ENCODE measurements at regions not wholly inside any gene's neighbourhood (a gene's known extent, or its start where the extent isn't known, plus 50 kb on each side); places are given as distances from the start of the nearest gene placed in this dataset.
"Not testable (repeated sequence)": the region's sequence is repeated elsewhere in the genome, so short reads cannot be mapped to it uniquely, and the experiment has no call there.

- no peak for DNase-seq
These were observed 331.9 kb downstream of the CDH19 start for GRCh38 chr18:66271962-66272361.

GRCh38 chr18:66264130-66264529, 339.8 kb downstream of the CDH19 start:
- DNase-seq = no peak

- no peak for DNase-seq
These were observed 349.8 kb downstream of the CDH19 start for GRCh38 chr18:66254121-66254520.

DNA sequence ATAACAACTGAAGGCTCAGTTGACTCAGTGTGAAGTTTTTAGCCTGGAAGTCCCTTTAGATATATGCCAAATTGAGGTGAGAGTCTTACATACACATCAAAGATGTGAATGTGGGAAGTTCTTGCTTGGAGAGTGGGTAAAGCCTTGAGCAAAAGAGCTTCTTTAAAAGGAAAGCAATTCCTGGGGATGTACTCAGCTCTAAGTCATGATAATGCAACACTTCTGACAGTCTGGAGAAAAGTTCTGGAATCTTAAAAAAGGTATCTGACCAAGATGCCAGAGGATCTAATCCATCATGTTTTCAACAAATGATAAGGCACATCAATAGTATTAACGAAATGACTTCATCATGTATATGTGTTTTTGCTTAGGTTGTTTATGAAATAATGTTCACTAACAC, 351.2 kb downstream of the CDH19 start:
- no peak for DNase-seq

DNA sequence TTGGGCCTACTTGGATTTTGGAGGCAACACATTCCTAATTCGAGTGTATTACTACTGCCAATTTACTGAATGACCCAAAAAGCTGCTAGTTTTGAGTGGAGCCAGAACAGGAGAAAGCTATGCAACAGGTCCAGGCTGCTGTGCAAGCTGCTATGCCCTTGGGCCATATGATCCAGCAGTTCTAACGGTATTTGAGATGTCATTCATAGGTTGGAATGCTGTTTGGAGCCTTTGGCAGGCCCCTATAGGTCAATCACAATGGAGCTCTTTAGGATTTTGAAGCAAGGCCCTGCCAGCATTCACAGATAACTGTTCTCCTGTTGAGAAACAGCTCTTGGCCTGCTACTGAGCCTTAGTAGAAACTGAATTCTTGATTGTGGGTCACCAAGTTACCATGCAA, 368.7 kb downstream of the CDH19 start:
- DNase-seq = no peak

DNA sequence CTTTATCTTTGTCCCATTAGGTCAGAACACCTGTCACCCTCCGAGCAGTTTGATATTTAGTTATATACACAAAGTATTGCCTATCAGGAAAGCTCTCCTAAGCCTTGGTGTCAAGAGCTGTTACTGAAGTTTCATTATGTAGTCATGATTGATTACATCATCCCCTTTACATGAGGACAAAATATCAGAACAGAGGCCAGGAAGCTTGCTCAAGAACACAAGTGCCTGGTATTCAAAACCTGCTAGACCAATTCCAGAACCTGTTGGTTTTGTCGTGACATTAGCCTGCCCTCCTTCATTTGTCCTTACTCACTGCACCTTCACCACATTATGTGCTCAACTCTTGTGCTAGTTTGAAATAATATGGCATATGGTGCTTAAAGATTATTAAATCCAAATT, 377.1 kb downstream of the CDH19 start:
- DNase-seq = no peak

DNA sequence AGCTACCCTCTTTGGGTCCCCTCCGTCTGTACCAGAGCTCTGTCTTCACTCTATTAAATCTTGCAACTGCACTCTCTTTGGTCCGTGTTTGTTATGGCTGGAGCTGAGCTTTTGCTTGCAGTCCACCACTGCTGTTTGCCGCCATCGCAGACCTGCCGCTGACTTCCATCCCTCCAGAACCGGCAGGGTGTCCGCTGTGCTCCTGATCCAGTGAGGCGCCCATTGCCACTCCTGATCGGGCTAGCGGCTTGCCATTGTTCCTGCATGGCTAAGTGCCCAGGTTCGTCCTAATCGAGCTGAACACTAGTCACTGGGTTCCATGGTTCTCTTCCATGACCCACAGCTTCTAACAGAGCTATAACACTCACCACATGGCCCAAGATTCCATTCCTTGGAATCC, 380.6 kb downstream of the CDH19 start:
- not testable (repeated sequence) for DNase-seq

- no peak for DNase-seq
These were observed 381.7 kb downstream of the CDH19 start for GRCh38 chr18:66222174-66222573.

GRCh38 chr18:66219817-66220216, 384.1 kb downstream of the CDH19 start:
- no peak for DNase-seq

DNA sequence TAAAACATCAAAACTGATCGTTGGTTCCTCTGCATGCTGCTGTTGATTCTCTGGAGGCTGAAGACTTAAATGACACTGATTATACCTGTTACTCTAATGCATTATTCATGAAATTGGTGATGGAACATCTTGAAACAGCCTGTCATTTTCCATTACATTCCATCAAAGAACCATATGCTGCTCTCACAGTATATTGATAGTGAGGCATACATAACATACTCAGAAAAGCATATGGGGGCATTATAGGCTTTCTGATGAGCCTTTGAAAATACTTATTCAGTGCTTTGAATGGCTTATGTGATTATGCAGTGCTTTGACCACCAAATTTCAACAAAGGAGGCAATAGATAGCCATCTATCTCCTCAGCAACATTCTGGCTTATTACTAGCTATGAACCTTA, 392.1 kb downstream of the CDH19 start:
- DNase-seq = no peak

GRCh38 chr18:66210875-66211274, 393.0 kb downstream of the CDH19 start:
- no peak for DNase-seq

- DNase-seq = no peak
These were observed 394.2 kb downstream of the CDH19 start for GRCh38 chr18:66209656-66210055.

GRCh38 chr18:66196805-66197204, 407.1 kb downstream of the CDH19 start:
- DNase-seq = no peak

DNA sequence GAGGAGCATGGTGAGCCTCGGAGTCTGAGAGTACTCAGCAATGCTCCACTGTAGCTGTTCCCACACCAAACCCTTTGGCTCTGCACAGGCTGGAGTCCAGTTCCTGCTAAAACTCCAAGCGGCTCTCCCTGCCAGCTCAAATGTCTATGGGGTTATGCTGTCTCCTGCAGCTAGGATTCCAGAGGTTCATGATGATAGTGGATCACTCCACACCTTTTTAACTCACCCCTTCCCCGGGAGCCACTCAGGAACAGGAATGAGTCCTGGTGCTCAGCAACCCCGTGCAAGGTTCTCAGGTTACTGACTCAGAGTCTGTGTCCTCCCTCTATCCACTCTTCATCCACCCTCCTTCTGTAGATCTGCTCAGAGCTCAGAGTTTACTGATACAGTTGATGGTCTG, 410.0 kb downstream of the CDH19 start:
- no peak for DNase-seq

DNA sequence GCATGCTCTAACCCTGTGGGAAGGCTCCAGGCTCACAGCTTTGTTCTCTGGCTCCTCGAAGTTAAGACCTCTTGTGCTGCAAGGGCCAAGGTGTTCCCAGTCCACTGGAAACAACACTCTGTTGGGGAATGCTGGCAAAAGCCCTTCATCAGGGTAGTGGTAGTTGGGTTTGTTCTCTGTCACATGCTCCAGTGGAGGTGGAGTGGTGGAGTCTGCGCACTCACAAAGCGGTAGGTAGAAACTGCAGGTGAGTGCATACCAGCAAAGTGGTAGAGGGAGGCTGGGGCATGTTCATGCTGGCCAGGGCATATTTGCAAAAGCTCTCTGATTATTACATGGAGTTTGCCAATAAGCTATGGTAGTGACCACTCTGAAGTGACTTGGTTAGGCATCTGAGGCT, 410.5 kb downstream of the CDH19 start:
- DNase-seq = no peak

GRCh38 chr18:66168685-66169235, 417.9 kb downstream of the CDH7 start:
- no peak for DNase-seq

DNA sequence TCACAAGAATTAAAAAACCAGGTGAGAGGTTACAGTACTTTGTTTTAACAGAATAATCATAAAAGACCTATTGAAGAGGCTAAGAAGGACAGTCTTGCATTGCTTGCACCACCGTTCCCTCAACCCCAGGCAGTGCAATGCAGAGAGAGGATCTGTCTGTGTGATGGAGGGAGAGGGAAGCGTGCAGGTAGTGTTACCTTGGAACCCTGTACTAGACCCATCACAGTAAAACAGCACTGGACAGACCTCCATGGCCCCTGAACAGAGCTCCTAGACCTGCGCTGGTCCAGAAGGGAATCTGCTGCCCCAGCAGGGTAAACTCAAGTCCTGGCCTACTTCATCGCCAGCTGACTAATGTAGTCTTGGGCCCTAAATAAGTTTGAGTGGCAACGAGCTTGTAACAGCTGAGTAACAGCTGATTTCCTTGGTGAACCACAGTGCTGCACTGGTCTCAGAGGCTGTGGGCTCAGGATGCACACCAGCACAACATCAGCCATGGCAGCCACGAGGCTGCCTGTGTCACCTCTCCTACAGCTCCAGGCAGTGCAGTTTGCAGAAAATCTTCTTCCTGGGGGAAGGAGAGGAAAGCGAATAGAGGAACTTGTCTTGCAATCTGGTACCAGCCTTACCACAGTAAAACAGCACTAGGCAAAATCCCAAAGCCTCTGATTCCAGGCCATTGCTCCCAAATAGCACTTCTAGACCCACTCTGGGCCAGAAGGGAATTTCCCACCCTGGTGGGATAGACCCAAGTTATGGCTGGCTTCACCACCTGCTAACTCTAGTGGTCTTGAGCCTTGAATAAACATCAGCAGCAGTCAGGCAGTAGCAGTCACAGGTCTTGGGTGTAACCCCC, 417.2 kb downstream of the CDH7 start:
- peak; percentile 1 for DNase-seq

DNA sequence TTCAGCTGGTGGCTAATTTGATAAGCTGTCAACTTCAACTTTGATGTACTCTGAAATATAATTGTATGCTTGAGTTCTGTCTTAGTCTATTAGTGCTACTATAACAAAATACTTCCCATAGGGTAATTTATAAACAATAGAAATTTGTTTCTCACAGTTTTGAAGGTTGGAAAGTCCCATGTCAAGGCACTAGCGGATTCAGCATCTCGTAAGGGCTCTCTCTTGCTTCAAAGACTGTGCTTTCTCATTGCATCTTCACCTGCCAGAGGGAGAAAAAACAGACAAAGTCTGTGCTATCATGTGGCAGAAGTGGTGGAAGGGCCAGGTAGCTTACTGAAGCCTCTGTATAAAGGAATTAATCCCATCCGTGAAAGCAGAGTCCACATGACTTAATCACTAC, 409.2 kb downstream of the CDH7 start:
- DNase-seq = no peak

- DNase-seq = no peak
These were observed 408.6 kb downstream of the CDH7 start for GRCh38 chr18:66159451-66159850.

DNA sequence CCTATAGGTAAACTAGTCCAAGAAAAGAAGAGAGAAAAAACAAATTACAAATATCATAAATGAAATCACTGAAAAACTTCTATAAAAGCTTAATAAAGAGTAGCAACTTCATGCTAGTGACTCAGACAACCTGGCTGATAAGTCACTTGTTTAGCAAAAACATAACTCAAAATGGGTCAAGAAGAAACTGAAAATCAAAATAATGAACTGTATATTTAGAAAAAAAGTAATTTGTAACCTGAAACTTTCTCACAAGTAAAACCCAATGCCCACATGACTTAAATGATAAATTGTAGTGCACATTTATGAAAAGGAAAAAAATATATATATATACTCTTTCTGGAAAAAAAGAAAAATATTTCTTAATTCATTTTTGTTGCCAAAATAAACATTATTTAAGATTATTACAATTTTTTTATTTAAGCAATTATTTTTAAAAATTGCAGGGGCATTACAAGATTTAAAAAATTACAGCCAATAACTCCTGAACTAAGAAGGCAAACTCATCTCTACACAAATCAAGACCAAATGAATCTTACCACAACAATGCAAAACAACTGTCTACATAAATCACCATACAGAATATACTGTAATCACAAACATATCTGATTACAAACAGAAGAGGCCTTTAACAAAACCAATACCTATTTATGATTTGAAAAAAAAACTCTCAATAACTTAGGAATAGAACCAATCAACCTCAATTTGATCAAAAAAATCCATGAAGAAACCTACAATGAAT, 406.3 kb downstream of the CDH7 start:
- DNase-seq = no peak

GRCh38 chr18:66150650-66151049, 399.8 kb downstream of the CDH7 start:
- DNase-seq = no peak

- no peak for DNase-seq
These were observed 392.2 kb downstream of the CDH7 start for GRCh38 chr18:66143029-66143428.

GRCh38 chr18:66141716-66142115, 390.9 kb downstream of the CDH7 start:
- DNase-seq = no peak

GRCh38 chr18:66138642-66139041, 387.8 kb downstream of the CDH7 start:
- no peak for DNase-seq
